Astrocyte of the spinal cord (primary cell): ENCODE measurements at regions not wholly inside any gene's neighbourhood (a gene's known extent, or its start where the extent isn't known, plus 50 kb on each side); places are given as distances from the start of the nearest gene placed in this dataset.
A peak's percentile ranks its signal among the peaks of the same experiment; 100 is the strongest.

ENCODE experiments used
- DNase-seq: peaks from one replicate; pipeline ENCODE4 v3.0.0; 2011; ENCODE audit warnings: low read depth, low spot score
- H3K4me3 ChIP-seq: 2 replicates; pipeline ENCODE4 v1.5.1; 2011; ENCODE audit warnings: low read depth, mild to moderate bottlenecking, low read length, moderate library complexity
- in situ Hi-C: cut with HindIII; loops from 2 replicates; pipeline ENCODE4 v1.10.0; 2017; ENCODE audit warnings: low sequenced_read_pairs
- TF ChIP-seq, protein P1 (sequence below): IDR thresholded peaks from 2 replicates; pipeline ENCODE4 v1.5.1; 2012; ENCODE audit warnings: low read depth, mild to moderate bottlenecking, low read length, inconsistent platforms

DNA sequence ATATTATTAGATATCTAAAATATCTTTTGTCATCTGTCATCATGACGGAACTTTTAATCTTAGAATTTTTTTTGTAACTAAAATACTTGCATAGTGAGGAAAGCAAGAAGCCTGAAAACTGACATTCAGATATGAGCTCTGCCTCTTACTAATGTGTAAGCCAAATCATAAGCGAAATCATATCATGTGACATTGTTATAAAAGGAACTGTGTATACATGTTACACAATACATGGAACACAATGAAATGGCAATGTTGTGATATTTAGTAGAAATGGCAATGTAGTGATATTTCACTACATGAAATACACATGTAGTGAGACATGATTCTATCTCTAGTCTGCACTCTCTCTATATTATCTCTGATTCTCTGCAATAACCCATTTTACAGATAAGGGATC is 1016.4 kb upstream of the PIK3C3 start:
- H3K4me3 ChIP-seq = no peak overlapping the region
- TF ChIP-seq, protein P1, sequence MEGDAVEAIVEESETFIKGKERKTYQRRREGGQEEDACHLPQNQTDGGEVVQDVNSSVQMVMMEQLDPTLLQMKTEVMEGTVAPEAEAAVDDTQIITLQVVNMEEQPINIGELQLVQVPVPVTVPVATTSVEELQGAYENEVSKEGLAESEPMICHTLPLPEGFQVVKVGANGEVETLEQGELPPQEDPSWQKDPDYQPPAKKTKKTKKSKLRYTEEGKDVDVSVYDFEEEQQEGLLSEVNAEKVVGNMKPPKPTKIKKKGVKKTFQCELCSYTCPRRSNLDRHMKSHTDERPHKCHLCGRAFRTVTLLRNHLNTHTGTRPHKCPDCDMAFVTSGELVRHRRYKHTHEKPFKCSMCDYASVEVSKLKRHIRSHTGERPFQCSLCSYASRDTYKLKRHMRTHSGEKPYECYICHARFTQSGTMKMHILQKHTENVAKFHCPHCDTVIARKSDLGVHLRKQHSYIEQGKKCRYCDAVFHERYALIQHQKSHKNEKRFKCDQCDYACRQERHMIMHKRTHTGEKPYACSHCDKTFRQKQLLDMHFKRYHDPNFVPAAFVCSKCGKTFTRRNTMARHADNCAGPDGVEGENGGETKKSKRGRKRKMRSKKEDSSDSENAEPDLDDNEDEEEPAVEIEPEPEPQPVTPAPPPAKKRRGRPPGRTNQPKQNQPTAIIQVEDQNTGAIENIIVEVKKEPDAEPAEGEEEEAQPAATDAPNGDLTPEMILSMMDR = no peak
- no peak for DNase-seq
- in situ Hi-C loops = no loop called here

DNA sequence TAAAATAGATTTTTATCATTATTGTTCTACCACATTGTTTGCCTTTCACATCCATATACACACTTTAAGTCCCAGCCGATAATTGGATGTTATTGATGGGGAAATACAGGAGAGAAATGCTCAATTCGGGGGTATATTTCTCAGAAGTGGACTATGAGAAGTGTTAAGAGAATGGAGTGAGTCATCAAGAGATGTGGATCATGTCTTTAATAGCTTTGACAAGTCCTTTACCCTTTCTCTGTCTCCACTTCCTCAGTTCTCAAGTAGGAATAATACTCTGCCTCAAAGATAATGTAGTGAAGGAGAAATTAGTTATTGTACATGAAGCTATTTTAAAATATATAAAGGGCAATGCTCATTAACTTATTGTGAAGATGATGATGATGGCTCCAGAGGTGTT is 1017.6 kb upstream of the PIK3C3 start:
- TF ChIP-seq, protein P1 = no peak
- H3K4me3 ChIP-seq = no peak overlapping the region
- DNase-seq = no peak
- in situ Hi-C loops = no loop called here

DNA sequence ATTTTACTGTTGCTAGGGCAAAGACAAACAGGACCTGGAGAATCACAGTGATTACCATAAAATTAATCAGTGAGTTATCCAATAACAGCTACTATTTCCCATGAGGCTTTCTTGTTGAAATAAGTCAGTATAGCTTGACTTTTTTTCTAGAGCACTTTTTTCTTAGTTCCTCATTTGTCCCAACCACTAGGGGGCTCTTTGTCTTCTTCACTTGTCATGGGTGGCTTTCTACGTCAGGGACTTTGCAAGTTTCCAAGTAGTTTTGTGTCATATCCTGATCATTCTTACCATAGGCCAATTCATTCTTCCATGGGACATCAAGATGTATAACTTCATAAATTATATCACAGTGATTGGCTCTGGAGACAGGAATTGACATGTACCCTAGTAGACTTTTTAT is 1019.6 kb upstream of the PIK3C3 start:
- TF ChIP-seq, protein P1 = peak; percentile 55
- H3K4me3 ChIP-seq = no peak overlapping the region
- in situ Hi-C loops = no loop called here
- no peak for DNase-seq

DNA sequence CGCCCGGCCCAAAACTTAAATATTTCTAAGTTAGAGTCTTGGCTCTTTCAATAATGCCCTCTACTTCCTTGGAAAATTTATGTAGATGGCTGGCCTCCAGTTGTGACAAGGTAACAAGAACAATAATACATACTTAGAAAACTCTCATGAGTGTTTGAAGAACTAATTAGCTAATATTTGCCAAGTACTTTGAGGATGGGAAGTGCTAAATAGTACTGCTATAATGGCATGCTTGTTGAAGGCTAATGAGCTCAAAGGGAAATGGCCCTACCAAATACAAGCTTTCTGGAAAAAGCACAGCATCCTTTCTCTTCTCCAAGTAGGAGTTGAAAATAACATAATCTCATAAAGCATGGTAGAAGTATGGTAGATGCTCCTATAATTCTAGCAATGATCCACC is 1022.2 kb upstream of the PIK3C3 start:
- H3K4me3 ChIP-seq = no peak overlapping the region
- TF ChIP-seq, protein P1 = no peak
- in situ Hi-C loops = no loop called here
- no peak for DNase-seq

DNA sequence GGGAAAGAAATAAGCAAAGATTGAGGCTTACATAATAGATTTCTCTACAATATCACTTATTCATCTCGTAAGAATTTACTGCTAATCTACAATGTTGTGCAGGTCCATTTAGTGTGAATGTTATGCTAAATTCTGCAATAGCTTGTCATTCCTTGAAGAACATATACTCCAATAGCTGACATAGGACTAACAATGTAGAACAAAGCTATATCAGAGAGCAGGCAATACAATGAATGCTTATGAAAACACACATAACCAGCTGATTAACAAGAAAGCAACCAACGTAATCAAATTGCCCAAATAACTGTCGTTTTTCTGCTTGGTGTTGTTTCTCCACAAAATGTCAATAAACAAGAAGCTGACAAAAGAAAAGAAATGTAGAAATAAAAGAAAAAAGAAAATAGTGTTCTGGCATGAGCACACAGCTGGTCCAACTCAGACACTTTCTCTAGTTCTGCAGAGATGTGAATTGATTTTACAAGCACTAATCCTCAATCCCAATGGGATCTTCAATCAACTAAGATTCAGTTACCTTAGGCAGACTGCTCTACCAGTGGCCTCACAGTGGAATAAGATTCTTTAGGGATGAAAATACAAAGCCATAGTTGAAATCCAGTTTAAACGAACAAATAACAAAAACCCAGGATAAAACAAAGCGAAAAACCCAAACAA is 1024.7 kb upstream of the PIK3C3 start:
- H3K4me3 ChIP-seq = no peak overlapping the region
- no peak for DNase-seq
- TF ChIP-seq, protein P1 = no peak
- in situ Hi-C loops = no loop called here

DNA sequence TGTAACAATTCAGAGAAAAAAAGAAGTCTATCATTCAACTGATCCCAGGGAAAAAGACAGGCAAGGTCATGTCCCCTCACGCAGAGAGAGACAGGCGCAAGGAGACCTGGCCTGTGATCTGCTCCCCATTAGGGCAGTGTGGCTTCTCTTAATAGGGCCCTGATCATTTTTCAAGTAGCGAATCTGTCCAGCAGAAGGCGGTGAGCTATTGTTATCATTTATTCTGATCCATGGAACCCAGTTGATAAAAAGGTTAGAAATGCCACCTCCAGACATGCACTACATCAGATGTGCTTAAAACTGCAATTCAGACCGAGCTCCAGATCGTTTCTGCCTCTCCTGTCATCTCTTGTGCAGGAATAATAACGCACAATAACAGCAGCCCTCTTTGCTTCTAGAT is 1025.6 kb upstream of the PIK3C3 start:
- TF ChIP-seq, protein P1 = no peak
- no peak for DNase-seq
- no peak overlapping the region for H3K4me3 ChIP-seq
- in situ Hi-C loops = no loop called here
